CD4-positive, alpha-beta T cell treated with Interleukin-15 for 1 hour (primary cell): ENCODE measurements at regions not wholly inside any gene's neighbourhood (a gene's known extent, or its start where the extent isn't known, plus 50 kb on each side); places are given as distances from the start of the nearest gene placed in this dataset.
"Not testable (repeated sequence)": the region's sequence is repeated elsewhere in the genome, so short reads cannot be mapped to it uniquely, and the experiment has no call there.

Experiments used
- DNase-seq: peaks from one replicate; pipeline ENCODE4 v3.0.0-alpha.2; 2020

DNA sequence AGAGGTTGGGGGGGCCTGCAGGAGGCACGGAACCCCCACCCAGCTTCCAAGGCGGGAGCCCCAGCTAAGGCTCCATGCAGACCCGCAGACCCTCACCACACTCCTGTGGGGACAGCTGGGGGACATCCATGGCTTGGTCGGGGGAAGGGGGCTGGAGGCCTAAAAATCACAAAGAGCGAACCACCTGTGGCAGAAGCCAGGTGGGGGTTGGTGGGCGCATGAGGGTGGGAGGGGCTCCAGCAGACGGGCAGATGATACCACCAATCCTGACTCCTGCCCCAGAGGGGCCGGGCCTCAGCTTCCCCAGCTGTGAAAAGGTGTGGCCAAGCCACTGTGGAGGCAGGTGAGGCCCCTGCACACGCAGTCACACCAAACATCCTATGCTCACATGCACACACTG, 111.6 kb downstream of the FAM53A start:
- no peak for DNase-seq

- no peak for DNase-seq
Observed at GRCh38 chr4:1572010-1572385, 112.1 kb downstream of the FAM53A start.

- no peak for DNase-seq
Observed at GRCh38 chr4:1571165-1572009, 112.7 kb downstream of the FAM53A start.

DNA sequence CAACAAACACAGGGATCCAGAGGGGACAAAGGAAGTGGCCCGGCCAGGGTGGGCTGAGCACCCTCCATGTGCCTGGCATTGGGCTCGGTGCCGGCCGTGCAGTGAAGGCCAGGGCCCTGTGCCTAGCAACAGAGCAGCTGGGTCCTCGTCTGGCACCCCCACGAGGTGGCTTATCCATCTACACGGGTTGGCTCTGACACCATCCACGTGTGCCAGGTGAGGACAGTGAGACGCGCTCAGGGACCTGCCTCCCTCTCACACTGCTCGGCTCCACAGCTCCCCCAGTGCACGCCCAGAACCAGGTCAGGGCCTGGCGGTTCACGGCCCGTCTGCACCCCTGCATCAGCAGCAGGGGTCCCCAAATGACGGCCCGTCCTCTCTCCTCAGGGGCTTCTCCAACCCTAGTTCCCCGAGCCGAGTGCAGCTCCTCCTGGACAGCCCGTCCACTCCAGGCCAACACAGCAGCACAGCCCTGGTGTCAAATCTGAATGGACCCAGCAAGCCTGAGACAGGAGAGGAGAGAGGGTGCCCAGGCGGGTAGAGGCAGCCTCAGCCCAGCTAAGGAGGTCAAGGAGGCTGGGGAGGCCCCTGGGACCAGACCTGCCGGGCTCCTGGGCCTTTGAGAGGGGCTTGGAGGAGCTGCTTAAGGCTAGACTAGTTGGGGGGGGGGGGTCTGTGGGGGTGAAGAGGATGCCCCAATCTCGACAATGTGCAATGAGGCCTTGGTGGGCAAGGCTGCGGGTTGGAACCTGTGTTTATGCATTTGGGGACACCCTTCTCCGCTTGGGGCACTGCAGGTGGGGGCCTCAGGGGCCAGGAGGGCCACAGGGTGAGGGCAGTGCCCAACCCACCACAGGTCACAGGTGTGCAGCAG, 113.6 kb downstream of the FAM53A start:
- DNase-seq: no peak

DNA sequence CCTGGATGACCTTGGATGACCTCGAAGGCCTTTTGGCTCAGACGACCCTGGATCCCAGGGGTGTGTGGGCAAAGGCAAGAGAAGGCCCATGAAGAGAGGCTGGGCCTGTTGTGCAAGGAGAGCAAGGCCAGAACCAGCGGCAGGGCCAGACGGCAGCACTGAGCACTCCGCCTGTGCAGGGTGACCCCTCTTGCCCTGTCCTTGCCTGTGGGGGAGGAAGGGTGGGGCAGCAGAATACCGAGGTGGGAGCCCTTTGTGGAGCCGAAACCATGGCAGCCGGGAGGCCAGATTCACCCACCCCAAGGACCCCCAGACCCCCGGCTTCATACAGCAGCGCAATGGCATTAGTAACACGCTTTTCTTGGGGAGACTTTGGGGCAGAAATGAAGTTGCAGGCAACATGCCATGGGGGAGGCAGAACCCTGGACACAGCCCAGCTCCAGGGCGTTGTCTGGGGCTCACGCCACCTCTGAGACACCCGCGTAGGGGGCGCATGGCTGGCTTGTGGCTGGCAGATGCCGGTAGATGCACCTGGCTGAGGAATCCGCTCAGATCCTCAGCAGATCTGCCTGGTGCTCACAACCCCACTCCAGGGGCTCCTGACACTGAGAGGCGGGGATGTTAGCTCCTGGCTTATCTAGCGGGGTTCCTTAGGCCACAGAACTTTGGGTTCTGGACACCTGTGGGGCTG, 114.5 kb downstream of the FAM53A start:
- DNase-seq: no peak

DNA sequence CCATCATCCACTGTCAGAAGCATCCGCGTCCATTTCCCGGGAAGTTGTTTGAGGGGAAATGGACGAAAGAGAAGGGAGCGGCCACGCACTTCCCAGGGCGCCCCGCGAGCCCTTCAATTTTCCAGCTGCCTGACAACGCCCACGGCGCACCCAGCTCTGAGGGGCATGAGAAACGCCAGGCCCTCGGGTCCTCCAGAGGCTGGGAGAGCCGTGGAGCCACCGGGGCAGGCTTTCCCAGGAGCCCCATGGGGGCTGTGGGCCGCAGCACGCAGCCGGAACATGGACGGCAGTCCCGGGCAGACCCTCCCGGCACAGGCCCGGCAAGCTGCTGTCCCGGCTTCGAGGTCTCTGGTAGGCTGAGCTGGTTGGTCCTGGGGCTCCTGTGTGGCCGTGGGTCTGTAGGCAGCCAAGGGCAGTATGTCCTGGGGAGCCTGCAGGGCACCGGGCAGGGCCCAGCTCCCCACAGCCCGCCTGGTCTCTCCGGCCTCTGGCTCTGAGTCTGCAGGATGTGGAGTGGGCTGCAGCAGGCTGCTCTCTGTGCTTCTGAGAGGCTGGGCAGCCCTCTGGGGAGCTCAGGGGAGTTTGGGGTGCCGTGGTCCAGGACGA, 115.2 kb downstream of the FAM53A start:
- DNase-seq: no peak

DNA sequence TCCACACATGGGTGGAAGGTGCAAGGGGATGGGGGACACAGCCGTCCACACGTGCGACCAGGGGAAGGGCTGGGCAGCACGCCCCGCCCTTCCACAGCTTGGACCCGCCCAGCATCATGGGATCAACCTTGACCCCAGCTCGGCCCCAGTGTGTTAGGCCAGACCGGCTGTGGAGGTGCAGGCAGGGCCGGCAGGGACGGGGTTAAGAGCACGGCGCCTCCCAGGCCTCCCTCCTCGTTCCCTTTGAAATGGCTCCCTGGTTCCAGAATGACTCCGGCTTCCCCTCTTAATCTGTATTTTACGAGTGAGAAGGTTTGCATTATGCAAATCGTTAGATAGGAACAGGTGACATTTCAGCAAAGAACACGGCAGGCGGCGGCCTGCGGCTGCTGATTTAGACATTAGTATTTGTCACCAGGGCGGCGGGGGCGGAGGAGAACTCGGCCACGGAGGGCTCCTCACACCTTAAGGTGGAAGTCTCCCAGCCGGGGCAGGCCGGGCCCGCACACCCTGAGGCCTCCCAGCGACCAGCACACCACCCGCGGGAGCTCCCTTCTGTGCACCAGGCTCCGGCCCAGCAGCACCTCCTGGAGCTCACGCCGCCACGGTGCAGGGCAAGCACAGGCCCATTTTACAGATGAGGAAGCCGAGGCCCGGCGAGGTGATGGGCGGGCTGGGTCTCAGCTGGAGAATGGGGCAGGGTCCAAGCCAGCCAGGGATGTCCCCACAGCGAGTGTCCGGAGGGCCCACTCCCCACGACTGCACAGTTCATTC, 116.1 kb downstream of the FAM53A start:
- DNase-seq: no peak

- no peak for DNase-seq
Observed at GRCh38 chr4:1567519-1567807, 116.7 kb downstream of the FAM53A start.

DNA sequence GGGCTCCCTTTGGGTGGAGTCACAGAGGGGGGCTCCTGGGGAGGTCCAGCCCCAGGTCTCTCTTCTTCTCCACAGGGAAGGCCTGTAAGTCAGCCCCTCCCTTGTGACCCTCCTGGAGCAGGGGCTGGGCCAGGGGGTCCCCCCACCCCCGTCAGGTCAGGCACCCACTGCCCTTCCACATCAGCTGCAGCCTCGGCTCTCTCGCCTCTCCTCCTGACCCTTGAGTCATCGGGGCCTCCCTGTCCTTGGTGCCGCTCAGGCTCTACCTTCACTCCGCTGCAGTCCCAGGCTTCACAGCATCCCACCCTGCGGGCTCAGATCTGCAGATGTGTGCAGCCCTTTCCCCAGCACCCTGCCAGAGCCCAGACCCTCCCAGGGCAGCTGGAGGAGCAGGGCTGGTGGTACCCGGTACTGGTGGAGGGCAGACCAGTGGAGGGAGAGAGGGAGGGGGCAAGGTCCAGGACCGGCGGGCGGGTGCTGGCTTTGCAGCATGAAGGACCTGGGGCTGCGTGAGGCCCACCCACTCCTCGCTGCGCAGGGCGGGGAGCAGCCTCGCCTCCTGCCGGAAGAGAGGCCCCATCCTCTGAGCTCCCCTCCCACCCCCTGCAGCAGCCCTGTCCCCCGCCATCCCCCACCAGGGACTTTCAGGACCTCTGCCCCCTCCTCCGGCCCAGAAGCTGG, 117.1 kb downstream of the FAM53A start:
- DNase-seq: no peak

GRCh38 chr4:1566301-1566837, 117.7 kb downstream of the FAM53A start:
- DNase-seq: not testable (repeated sequence)

- DNase-seq: no peak
Observed at GRCh38 chr4:1565598-1566295, 118.4 kb downstream of the FAM53A start.

- DNase-seq: no peak
Observed at GRCh38 chr4:1564535-1565375, 119.4 kb downstream of the FAM53A start.

DNA sequence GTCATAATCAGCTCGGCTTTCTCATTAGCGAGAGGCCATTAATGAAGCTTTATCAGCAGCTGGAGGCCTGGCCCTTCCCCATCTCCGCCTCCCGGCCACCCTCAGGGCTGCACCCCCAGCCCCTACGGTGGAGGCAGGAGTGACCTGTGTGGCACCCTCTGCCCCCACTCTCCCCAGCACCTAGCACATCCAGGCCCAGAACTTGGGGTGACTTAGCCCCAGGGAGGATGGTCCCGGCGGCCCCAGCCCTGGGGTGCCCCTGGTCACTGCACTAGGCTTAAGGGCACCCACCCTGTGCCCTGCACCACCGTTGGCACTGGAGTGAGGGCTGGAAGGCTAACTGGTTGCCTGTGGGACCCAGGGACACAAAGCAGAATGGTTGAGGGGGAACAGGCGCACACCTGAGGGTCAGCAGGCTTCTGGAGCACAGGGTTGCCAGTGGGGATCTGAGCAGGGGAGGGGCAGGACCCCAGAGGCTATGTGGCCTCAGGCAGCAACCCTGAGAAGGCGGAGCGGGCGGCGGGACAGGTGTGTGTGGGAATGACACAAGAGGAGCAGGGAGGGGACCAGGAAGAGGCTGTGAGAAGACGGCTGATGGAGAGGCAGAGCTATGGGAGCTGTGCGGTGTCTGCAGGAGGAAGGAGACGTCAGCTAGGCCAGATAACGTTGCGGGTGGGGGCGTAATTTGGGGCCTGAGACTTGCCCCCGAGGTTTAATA, 120.2 kb downstream of the FAM53A start:
- DNase-seq: no peak

GRCh38 chr4:1563241-1563640, 120.9 kb downstream of the FAM53A start:
- DNase-seq: no peak

GRCh38 chr4:1562771-1563170, 121.3 kb downstream of the FAM53A start:
- DNase-seq: no peak

DNA sequence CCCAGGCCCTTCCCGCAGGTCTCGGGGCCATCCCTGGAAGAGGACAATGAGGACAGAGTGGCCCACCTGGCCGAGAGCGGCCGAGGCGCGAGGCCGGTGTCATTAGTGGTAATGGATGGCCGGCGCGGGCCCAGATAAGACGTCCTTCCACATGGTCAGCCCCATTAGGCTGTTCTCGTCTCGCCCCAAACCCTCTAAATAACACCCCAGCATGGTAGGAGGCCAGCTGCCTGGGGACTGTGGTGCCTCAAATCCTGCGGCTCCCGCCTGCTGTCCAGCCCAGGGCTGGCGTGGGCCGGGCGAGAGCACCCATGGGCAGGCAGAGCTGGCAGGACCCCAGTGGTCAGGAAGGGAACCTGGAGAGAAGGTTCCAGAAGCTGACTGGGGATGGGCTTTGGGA, 121.7 kb downstream of the FAM53A start:
- no peak for DNase-seq

DNA sequence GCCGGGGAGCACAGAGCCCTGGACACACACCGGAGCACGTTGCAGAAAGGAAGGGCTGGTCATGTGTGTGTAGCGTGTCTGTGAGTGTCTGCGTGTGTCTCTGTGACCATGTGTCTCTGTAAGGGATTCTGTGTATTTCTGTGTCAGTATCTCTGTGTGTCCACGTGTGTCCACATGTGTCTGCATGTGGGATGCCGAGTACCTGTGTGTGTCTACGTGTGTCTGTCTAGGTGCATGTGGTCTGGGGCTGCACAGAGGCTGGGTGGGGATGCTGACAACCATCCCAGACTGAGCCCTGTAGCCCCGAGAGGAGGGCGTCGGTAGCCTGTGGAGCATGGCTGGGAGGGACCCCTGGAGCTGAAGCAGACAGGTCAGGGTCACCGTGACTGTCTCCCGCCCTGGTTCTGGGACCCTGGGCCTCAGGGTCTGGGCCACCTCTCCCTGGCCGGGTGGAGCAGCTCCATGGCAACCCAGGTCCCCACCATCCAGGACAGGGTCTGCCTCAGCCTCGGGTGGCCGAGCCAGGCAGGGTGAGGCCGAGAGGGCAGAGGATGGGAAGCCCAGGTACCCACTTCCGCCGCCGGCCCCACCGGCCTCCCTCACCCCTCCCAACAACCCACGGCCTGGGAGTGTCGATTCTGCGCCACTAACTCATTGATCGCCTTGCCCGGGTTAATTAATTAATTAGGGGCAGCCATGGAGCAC, 122.7 kb downstream of the FAM53A start:
- DNase-seq: no peak

DNA sequence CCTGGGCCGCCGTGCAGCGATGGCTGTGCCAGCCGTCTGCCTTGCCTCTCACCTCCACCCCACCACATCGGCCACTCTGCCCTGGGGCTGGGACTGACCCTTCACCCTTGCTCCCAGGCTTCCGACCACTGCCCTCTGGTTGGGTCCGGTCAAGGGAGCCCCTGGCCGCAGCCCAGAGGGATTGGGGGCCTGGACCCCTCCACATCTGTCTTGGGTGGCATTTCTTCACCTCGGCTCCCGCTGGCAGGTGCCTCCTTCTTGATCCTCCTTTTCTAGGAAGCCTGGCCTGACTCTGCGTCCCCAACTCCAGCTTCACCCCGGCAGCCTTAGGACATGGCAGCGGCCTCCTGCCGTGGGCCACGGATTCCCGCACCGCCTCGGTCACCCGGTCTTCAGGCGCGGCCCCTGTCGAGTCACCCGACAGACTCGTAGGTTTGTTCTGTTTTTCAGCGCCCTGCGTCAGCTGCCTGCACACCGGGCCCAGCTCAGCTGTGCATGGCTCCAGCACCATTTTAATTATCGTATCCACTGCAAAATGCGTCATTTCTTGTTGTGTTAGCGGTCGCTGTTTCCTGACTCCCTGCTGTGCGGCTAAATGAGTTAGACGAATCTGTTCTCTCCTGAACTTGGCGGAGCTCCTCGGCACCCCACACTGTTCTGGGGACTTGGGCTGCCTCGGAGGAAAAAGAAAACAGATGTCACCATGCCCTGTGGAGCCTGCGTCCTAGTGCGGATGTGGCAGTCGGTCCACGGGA, 124.0 kb downstream of the FAM53A start:
- DNase-seq: no peak
